ENCODE measurements at regions not wholly inside any gene's neighbourhood (a gene's known extent, or its start where the extent isn't known, plus 50 kb on each side); places are given as distances from the start of the nearest gene placed in this dataset.

- TF ChIP-seq MAX (IDR thresholded peaks at IDR 0.05) (no peak), CTCF (IDR thresholded peaks at IDR 0.05; ENCODE audit: low read depth, low read length, missing input control) (peak; percentile 56), ZBTB33 (IDR thresholded peaks at IDR 0.05) (no peak), ATF3 (IDR thresholded peaks at IDR 0.05) (no peak), FOXA1 (IDR thresholded peaks at IDR 0.05) (no peak), YY1 (IDR thresholded peaks at IDR 0.05) (peak; percentile 12), TAF1 (conservative IDR thresholded peaks at IDR 0.05) (no peak), REST (IDR thresholded peaks at IDR 0.05) (peak; percentile 35)
Measured at GRCh38 chr7:80392229-80393169, 119.4 kb downstream of the GNAT3 start.

Measured in liver (tissue), 3 donors.